ENCODE measurements at regions not wholly inside any gene's neighbourhood (a gene's known extent, or its start where the extent isn't known, plus 50 kb on each side); places are given as distances from the start of the nearest gene placed in this dataset.
A peak's percentile ranks its signal among the peaks of the same experiment; 100 is the strongest.

- DNase-seq (ENCODE audit: low spot score): no peak
These were observed 51.7 kb upstream of the SPATS2L start for GRCh38 chr2:200254773-200255172.

- DNase-seq (ENCODE audit: low spot score): peak; percentile 71
These were observed 50.9 kb upstream of the SPATS2L start for GRCh38 chr2:200255549-200255948.
